GM21390 (cell line): ENCODE measurements at regions not wholly inside any gene's neighbourhood (a gene's known extent, or its start where the extent isn't known, plus 50 kb on each side); places are given as distances from the start of the nearest gene placed in this dataset.
"Not testable (repeated sequence)": the region's sequence is repeated elsewhere in the genome, so short reads cannot be mapped to it uniquely, and the experiment has no call there.

Experiments
- ATAC-seq: cut with Tn5 transposase; IDR thresholded peaks from one replicate; pipeline ENCODE4 v1.9.1; 2021; ENCODE audit not compliant: unreplicated experiment

DNA sequence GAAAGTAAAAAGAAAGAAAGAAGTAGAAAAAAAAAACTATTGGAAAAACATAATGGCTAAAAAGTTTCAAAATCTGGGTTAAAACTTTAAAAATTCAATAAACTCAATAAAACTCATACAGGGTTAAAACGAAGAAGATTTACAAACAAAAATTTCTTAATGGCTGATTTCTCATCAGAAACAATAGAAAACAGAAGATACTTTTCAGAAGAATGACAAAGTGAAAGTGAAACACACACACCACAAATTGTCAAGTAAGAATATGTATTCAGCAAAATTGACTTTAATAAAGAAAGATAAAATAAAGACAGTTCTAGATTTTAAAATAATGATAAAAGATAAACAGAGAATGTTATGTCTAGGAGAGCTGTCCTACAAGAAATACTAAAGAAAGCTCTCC lies 618.9 kb upstream of the GJE1 start:
- no peak for ATAC-seq

DNA sequence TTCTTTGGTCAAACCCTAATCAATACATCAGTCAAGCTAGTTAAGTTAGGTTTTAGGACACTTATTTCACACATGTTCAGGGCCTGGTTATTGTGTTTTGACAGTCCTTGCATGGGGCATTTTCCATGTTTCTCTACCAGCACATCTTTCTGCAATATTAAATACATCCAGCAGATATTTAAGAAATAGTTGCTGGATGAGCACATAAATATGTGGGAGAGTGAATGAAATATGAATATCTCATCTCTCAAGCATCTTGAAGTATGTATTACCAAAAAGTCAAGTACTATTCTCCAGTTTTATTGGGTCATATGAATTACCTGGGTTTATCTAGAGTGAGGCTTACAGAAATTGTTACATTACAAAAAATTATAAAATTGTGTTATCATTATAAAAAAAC lies 621.9 kb upstream of the GJE1 start:
- no peak for ATAC-seq

DNA sequence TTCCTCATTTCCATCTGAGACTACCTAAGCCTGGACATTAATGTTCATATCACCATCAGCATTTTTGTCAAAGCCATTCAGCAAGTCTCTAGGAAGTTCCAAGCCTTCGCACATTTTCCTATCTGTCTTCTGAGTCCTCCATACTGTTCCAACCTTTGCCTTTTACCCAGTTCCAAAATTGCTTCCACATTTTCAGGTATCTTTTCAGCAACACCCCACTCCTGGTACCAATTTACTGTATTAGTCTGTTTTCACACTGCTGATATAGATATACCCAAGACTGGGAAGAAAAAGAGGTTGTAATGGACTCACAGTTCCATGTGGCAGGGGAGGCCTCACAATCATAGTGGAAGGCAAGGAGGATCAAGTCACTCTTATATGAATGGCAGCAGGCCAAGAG lies 626.7 kb upstream of the GJE1 start:
- not testable (repeated sequence) for ATAC-seq

DNA sequence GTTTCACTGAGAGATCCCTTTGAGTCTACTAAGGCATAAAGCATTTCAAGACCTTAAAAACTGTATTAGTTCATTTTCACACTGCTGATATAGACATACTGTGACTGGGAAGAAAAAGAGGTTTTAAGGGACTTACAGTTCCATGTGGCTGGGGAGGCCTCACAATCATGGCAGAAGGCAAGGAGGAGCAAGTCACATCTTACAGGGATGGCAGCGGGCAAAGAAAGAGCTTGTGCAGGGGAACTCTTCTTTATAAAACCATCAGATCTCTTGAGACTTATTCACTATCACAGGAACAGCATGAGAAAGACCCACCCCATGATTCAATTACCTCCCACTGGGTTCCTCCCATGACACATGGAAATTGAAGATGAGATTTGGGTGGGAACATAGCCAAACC lies 628.4 kb upstream of the GJE1 start:
- ATAC-seq = not testable (repeated sequence)

DNA sequence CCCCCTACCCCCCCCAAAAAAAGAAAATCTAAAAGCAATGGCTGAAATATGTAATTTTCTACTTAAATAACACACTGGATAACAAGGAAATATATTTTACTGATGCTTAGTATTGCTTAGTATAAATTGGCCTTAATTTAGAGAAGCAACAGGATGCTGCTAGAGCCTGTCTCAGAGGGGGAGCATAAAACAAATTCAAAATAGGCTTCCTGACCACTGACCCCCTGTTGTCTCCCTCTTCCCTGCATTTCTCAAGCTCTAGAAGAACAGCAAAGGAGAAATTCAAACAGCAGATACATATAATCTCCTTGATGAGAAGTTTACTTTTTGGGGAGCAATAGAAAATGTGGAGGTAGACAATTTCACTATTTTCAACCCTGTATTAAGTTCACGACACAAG lies 631.1 kb upstream of the GJE1 start:
- no peak for ATAC-seq

DNA sequence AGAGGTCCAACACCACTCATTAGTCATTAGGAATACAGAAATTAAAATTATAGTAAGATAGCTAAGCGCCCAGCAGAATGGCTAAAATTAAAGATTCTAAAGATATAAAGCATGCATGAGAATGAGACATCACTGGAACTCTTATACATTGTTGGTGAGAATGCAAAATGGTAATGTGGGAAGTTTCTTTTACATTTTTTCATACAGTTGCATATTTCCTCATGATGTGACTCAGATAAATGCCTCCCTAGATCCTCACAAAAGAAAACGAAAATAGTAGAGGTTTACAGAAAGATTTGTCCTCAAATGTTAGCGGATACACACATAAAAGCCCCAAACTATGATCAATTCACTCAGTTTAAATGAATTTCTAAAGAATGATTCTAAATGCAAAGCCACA lies 633.7 kb upstream of the GJE1 start:
- ATAC-seq = no peak

DNA sequence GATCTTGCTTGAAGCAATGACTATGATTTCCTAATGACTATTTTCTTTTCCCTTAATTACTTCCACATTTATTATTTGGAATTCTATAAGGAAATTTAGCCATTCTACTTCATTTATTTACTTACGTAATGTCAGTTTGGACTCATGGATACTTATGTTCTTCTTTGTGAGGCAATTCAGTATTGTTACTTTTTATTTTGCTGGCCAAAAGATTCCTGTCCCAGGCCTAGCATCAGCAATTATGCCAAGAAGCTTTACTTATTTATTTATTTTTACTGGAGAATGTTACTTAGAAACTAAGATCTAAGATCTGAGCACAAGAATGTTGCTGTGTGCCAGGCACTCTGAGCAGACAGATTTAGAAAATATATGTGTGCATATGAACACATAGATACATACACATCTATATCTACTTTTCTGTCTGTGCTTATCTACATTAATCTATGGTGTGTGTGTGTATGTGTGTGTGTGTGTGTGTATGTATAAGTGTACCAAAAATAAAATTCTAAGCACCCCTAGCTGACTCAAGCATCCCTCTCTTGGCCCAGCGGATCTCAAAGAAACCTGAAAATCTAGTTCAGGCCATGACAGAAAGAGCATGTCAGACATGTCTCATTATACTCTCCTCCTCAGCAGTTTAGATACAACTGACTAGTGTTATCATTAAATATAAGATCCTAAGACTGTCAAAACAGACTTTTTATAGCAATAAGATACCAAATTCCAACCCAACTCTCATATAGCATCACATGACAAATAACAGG lies 640.0 kb upstream of the GJE1 start:
- ATAC-seq = no peak

DNA sequence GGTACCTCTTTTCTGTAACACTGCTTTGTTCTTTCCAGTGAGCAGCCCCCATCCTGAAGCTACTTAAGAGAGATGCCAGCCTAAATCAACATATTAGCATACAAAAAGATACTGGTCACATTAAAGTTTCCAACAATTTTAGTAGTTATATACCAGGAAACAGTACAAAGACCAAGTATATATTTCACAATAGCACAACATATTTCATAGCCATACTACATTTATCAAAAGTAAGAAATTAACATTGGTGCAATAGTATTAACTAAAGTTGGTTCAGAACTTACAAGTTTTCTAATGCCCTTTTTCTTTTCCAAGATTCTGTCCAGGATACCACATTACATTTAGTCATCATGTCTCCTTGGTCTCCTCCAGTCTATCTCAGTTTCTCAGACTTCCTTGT lies 641.0 kb upstream of the GJE1 start:
- ATAC-seq = no peak

DNA sequence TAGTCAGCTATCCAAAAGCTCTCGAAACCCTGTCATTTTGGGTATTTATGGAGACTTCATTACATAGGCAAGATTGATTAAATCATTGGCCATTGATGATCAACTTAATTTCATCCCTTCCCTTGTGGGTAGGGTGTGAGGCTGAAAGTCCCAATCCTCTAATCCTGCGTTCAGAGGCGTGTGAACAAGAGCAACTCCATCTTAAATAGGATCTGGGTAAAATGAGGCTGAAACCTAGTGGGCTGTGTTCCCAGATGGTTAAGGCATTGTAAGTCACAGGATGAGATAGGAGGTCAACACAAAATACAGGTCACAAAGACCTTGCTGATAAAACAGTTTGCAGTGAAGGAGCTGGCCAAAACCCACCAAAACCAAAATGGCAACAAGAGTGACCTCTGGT lies 641.7 kb upstream of the GJE1 start:
- no peak for ATAC-seq

DNA sequence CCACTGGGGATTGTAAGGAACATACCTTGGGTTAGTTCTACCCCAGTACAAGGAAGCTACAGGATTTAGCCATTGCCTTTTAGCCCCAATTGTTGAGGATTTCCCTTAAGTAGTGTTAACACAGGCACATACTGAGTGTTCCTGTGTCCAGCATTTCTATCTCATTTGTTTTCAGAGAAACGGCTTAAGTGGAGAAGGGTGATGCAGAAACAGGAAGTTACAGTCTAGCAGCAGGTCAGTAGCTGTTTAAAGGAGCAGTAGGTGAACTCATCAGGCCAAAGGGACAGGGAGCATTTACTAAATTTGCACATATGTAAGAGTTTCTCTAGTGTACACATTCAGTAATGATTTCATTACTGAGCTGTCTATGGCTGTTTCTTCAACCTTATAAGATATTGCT lies 644.2 kb upstream of the GJE1 start:
- ATAC-seq = peak; percentile 28

DNA sequence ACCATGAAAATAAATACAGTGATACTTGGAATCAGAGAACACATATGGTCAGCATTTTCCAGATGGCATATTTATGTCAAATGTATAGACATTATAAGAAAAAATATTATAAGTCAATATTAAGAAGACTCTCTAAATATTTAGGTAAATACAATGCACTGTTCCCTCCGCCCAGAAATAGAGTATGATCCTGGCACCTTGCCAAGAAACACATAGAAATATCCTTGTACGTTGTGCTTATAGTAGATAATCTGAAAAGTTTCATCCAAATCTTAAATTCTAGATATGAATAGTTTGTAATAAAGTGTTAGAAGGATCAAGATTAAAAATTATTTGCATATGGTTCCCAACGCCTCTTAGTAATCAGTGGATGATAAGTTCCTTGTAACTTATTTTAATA lies 645.8 kb upstream of the GJE1 start:
- ATAC-seq = no peak

DNA sequence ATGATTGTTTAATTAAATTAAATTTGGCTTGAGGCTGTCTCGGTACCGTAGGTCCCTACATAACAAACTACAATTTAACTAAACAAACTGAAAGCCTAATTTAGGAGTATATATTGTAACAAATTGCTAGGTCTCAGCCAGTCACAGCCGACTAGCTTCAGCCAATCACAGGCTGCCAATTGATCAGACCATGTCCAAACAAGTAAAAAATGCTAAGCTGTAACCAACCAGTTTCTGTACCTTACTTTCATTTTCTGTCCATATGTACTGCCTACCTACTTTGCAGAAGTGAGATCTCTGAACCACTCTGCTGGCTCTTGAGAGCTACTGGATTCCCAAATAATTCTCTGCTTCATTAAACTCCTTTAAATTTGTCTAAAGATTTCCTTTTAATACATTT lies 648.0 kb upstream of the GJE1 start:
- ATAC-seq = peak; percentile 79

DNA sequence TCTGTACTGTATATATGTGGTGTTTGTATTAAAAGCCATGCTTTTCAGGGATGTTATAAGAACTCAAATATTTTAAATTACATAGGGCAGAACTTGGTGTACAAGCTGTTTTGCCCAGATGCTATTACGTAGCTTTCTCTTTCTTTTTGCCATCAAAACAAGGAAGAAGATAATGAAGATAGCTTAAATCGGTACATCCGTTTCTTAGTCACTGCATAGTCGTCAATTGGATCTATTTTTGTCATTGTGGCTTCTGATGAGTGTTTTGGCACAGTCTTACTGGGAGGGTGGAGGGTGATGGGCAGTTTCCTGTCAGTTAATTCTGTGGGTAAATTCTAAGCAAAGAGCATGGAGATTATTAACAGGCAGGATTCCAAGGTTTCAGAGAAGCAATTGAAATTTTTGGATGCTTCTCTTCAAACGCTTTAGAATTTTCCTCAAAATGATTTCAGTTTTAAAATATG lies 649.1 kb upstream of the GJE1 start:
- peak; percentile 87 for ATAC-seq

DNA sequence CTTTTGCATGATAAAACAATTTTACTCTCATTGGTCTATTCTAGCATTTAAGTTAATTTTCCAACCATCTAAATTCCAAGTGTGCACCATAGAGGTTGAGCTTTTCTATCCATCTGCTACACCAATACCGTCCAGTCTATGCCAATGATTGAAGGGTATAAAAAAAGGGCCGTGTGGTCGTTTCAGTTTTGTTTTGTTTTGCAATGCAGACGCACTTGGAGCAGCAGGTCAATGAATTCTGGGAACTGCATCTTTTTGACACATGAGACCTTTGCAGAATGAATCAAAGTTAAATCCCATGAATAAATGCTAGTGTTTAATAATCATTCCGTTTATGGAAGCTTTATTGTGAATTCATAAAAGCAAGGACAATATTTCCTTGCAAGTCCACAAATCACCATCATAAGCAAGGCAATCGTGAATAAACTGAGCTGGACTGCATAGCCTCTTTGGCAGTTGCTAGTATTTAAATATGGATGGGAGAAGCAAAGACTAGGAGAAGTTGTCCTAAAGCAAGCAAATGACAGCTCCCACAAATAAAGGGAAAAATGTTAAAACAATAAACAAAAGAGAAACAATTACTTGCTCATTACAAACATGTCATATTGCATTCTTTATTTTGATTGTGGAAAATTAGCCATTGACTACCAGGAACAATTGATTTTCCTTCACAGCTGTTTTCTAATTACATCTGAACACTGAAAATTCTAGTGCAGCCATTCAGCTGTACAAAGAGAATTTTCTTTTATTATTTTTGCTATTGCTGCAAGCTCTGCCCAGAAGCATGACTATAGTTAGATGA lies 649.7 kb upstream of the GJE1 start:
- no peak for ATAC-seq

DNA sequence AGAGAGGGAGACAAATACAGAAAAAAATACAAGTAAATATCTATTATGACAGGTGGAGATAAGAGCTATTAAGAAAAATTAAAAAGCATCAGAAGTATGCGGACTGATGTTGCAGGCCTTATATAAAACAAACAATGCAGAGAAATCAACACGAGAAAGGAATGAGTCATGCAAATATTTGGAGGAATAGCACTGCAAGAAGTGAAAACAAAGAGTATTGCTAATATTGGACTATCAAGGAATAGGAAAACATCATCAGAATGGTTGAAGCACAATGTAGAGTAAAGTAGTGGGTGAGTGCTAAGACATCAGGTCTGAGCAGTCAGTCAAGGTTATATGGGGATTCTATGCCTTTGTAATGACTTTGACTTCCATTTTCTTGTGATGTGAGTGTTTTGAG lies 657.5 kb upstream of the GJE1 start:
- ATAC-seq = no peak

DNA sequence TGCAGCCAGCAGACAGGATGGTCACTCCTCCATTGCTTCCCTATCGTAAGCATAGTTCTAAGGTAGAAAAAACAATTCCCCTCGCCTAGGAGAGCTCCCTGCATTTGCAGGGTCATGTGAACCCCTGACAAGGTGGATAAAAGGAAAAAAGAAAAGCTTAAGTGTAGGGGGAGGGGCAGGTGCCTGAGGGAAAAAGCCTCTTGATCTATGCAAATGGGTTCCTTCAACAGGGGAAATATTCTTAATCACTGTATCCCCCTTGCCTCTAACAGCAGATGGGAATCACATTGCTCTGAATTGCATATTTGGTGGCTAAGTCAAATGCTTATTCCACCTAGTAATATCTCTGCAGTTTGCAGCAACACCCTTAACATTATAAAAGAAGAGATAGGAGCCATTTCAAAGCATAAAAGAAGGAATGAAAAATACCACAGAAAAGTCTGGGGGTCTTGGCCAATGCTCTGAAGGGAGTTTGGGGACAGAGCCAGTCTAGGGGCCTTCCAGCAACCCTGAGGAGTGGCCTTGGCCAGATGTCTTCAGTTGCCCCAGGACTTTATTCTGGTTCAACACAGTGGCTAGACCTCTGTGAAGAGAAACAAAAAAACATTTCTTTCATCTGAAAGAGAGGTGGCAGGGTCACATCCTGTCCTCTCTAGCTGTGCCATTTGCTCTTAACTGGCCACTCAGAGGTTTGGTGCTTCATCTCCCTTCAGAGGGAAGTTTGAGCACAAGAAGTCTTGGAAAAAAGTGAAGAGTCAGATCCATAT lies 660.4 kb upstream of the GJE1 start:
- ATAC-seq = no peak

DNA sequence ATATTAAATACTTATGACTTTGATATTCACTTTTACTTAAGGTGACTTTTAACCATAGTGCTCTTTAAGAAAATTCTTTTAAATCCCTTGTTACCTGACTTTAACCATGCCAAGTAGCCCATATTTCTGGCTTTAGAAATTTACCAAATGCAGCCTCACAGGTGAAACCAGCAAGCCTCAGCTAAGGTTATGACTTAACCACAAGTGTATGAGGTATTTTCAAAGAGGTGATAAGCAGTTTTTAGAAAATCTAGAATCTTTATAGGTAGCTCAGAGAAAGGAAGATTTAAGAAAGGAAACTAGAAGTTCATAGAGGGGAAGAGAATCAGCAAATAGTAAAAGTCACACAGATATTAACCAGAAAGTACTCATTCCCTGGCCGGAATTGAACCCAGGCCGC lies 661.9 kb upstream of the GJE1 start:
- ATAC-seq = no peak

DNA sequence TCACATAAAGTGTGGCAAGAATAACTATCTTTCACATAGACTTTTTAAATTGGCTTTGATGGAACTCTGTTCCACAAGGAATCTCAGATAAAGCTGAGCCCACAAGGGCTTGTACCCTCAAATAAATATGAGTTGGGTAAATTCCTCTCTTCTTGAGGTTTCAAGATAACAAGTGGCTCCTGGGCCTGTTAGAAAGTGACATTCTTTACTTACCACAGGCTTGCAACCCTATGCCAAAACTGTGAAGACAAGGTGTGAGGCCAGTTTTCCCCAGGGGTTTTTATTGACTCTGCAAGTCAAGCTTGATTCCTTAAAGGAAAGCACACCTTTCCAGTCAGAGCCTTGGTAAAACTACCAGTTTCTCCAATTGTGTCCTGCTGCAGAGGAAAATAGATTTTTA lies 664.8 kb upstream of the GJE1 start:
- ATAC-seq = no peak

DNA sequence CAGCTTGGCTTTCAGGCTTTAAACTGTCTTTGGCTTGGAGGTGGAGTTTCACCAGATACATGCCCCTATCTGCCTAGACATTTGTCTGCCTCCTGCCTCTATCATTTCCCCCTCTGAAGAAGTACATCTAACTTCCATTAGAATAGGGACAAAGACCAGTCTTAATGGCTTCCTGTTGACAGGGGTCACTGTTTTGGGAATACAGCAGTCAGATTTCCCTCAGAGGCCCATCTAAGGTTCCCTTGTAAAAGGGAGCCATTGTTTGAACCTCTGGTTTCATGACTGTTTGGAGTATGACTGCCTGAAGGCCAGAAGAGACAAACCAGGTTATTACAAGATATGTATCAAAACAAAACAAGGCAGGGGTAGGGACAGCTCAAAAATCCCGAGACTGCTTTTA lies 665.7 kb upstream of the GJE1 start:
- no peak for ATAC-seq

DNA sequence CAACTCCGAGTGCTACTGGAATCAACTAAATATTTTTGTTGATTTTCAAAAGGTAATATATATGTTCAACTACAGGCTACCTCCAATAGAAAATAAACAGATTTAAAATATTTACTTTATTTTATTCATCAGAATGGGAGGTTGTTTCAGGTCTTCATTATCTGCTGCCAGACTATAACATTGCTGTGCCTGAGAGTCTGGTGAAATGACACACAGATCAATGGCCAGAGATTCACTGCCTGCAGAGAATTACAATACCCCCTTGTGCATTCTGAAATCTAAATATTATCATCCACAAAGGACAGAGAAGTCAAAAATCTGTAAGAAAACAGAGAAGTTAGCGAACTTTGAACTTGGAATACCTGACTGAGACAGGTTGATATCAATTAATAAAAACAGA lies 667.8 kb upstream of the GJE1 start:
- ATAC-seq = no peak

DNA sequence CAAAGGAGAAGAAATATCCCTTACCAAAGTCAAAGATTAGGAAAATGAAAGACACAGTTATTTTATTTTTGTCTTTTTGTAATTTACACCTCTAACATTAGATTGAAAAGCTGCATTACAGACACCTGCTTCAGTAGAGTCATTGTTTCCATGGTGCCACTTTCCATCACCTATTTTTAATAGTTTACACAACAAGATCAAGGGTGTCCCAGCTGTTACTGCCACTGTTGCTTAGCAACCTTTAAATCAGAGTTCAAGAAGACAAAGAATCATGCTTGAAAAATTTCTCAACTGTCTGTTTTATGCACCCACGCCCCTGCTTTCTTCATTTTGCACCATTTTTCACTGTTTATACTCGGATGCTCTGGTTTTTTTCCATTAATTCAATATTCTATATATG lies 668.2 kb upstream of the GJE1 start:
- ATAC-seq = peak; percentile 69
